HepG2 (cell line): ENCODE measurements at regions not wholly inside any gene's neighbourhood (a gene's known extent, or its start where the extent isn't known, plus 50 kb on each side); places are given as distances from the start of the nearest gene placed in this dataset.

ENCODE experiments used
- ATAC-seq: fragments of 200-7000 bp; cut with Tn5 transposase; 3 replicates; pipeline ENCODE4 v1.9.1; 2020; ENCODE audit warnings: mild to moderate bottlenecking, moderate library complexity
- BruUV-seq: library from RNA; stranded (reverse); fragments of 400-500 nt; replicated peaks from 2 replicates; lab custom pipeline; 2021; lab: Mats Ljungman, UMichigan
- CTCF ChIA-PET: fragments of 300-600 bp; formaldehyde crosslinking; extraction: SDS; loops from one replicate; lab custom pipeline; 2021; ENCODE audit warnings: low total read pairs, inconsistent platforms, low intra/inter-chr PET ratio; lab: Yijun Ruan, JAX
- POLR2A ChIA-PET: fragments of 350-600 bp; sonication (Branson Sonifier 250); formaldehyde crosslinking; loops from one replicate; lab custom pipeline; 2020; ENCODE audit warnings: antibody characterized with exemption, inconsistent platforms; lab: Yijun Ruan, JAX
- DNase-seq: peaks from one replicate; pipeline ENCODE4 v3.0.0-alpha.2; 2015; ENCODE audit warnings: low spot score
- FAIRE-seq: peaks from 3 replicates; lab custom pipeline; 2011; peaks lifted over from hg19 to GRCh38; lab: Jason Lieb, UNC
- H2AFZ ChIP-seq: one replicate; pipeline ENCODE4 v1.6.1; 2011; ENCODE audit warnings: low read length, inconsistent platforms
- H3K27ac ChIP-seq: fragments of 300-600 bp; 3 replicates; pipeline ENCODE4 v1.8.0; 2011; ENCODE audit warnings: mixed run types, mild to moderate bottlenecking, mixed read lengths, low read length, inconsistent platforms; ENCODE audit not compliant: insufficient read depth; ENCODE audit errors: extremely low read length
- H3K27me3 ChIP-seq, 2 experiments: fragments of 200-600 bp in 1 of 2; 2 replicates in 1 of 2; 3 replicates in 1 of 2; pipeline versions ENCODE4 v1.6.0 to v1.8.0; 2011; ENCODE audit warnings: low read length in 2 of 2, mild to moderate bottlenecking in 2 of 2, moderate library complexity in 2 of 2, inconsistent platforms in 1 of 2; ENCODE audit not compliant: insufficient read depth in 2 of 2, control insufficient read depth in 1 of 2
- H3K36me3 ChIP-seq, 2 experiments: fragments of 200-600 bp in 1 of 2; replicated peaks in 1 of 2; 2 replicates in 1 of 2; 3 replicates in 1 of 2; pipeline versions ENCODE4 v1.5.1 to v1.8.0; 2011; ENCODE audit warnings: low read length in 2 of 2, inconsistent platforms in 1 of 2; ENCODE audit not compliant: insufficient read depth in 2 of 2, control insufficient read depth in 1 of 2
- H3K4me1 ChIP-seq: 2 replicates; pipeline ENCODE4 v1.5.1; 2012; ENCODE audit warnings: low read length, inconsistent platforms; ENCODE audit not compliant: insufficient read depth
- H3K4me2 ChIP-seq: 2 replicates; pipeline ENCODE4 v1.6.0; 2011; ENCODE audit warnings: low read depth, low read length, inconsistent platforms
- H3K4me3 ChIP-seq, 3 experiments: fragments of 200-600 bp in 1 of 3; sonication (generic), shearing (Covaris generic) in 1 of 3; replicated peaks in 1 of 3; 2 replicates each; pipeline ENCODE4 v1.5.1; 2011 to 2016; ENCODE audit warnings: low read length in 3 of 3, inconsistent platforms in 2 of 3, low read depth in 2 of 3, mild to moderate bottlenecking in 2 of 3, control low read depth in 1 of 3, mixed read lengths in 1 of 3; ENCODE audit not compliant: insufficient read depth in 1 of 3
- H3K79me2 ChIP-seq: one replicate; pipeline ENCODE4 v1.6.1; 2011; ENCODE audit warnings: low read length, inconsistent platforms; ENCODE audit not compliant: insufficient read depth
- H3K9ac ChIP-seq: 2 replicates; pipeline ENCODE4 v1.6.0; 2011; ENCODE audit warnings: mild to moderate bottlenecking, low read depth, low read length, inconsistent platforms; ENCODE audit not compliant: insufficient read depth
- H3K9me3 ChIP-seq: 2 replicates; pipeline ENCODE4 v1.5.1; 2012; ENCODE audit warnings: mild to moderate bottlenecking, low read length
- H4K20me1 ChIP-seq: 2 replicates; pipeline ENCODE4 v1.6.0; 2011; ENCODE audit warnings: inconsistent platforms, mild to moderate bottlenecking, low read length, moderate library complexity; ENCODE audit not compliant: insufficient read depth
- HMG20B ChIP-seq: conservative IDR thresholded peaks from 2 replicates; pipeline ENCODE4 v1.6.1; 2016; ENCODE audit warnings: missing genetic modification reagents, missing compliant biosample characterization
- HNRNPK ChIP-seq: fragments of 200-400 bp; formaldehyde crosslinking; IDR thresholded peaks from 2 replicates; pipeline ENCODE4 v1.6.1; 2018; ENCODE audit warnings: low read length, low read depth, moderate library complexity, mild to moderate bottlenecking; ENCODE audit not compliant: poor library complexity, severe bottlenecking
- HOXA9 ChIP-seq: sonication (generic); formaldehyde crosslinking; IDR thresholded peaks from 2 replicates; pipeline ENCODE4 v1.8.1; 2022; ENCODE audit warnings: missing genetic modification reagents, mild to moderate bottlenecking, moderate library complexity, borderline replicate concordance
- PITX1 ChIP-seq: sonication (generic); formaldehyde crosslinking; IDR thresholded peaks from 2 replicates; pipeline ENCODE4 v1.5.1; 2020; ENCODE audit warnings: mild to moderate bottlenecking, missing genetic modification reagents
- RXRB ChIP-seq: IDR thresholded peaks from 2 replicates; pipeline ENCODE4 v1.6.1; 2016; ENCODE audit warnings: borderline replicate concordance, missing genetic modification reagents, missing compliant biosample characterization
- SMARCE1 ChIP-seq: fragments of 450-650 bp; IDR thresholded peaks from 2 replicates; pipeline ENCODE4 v1.6.1; 2017; ENCODE audit warnings: borderline replicate concordance
- SP140L ChIP-seq: sonication (generic); formaldehyde crosslinking; IDR thresholded peaks from 2 replicates; pipeline ENCODE4 v1.4.0; 2020; ENCODE audit warnings: missing genetic modification reagents, borderline replicate concordance
- SRSF9 ChIP-seq: fragments of 200-400 bp; formaldehyde crosslinking; IDR thresholded peaks from 2 replicates; pipeline ENCODE4 v1.6.1; 2018; ENCODE audit warnings: borderline replicate concordance, mild to moderate bottlenecking, low read depth, low read length; ENCODE audit not compliant: insufficient read depth, poor library complexity, severe bottlenecking
- USF2 ChIP-seq, 2 experiments: sonication (generic) in 1 of 2; formaldehyde crosslinking in 1 of 2; IDR thresholded peaks; 2 replicates each; pipeline versions ENCODE4 v1.5.1 to v1.6.1; 2011 to 2020; ENCODE audit warnings: borderline replicate concordance in 1 of 2, low read depth in 1 of 2, low read length in 1 of 2, mild to moderate bottlenecking in 1 of 2, missing genetic modification reagents in 1 of 2, moderate library complexity in 1 of 2
- YY1 ChIP-seq: IDR thresholded peaks from 2 replicates; pipeline ENCODE4 v1.6.1; 2011; ENCODE audit warnings: low read length, low read depth, moderate library complexity, mild to moderate bottlenecking; ENCODE audit not compliant: insufficient read depth, insufficient replicate concordance
- ZFP1 ChIP-seq: IDR thresholded peaks from 2 replicates; pipeline ENCODE4 v1.6.1; 2016
- ZNF274 ChIP-seq: sonication (generic); formaldehyde crosslinking; IDR thresholded peaks from 2 replicates; pipeline ENCODE4 v1.5.1; 2020; ENCODE audit warnings: mild to moderate bottlenecking, missing genetic modification reagents
- ZNF530 ChIP-seq: sonication (generic); formaldehyde crosslinking; IDR thresholded peaks from 2 replicates; pipeline ENCODE4 v1.5.0; 2020; ENCODE audit warnings: low read depth, mild to moderate bottlenecking, missing genetic modification reagents
- ZNF597 ChIP-seq: sonication (generic); formaldehyde crosslinking; IDR thresholded peaks from 2 replicates; pipeline ENCODE4 v1.5.0; 2020; ENCODE audit warnings: missing genetic modification reagents
- ZNF644 ChIP-seq: IDR thresholded peaks from 2 replicates; pipeline ENCODE4 v1.6.1; 2016; ENCODE audit warnings: low read depth
- ZNF850 ChIP-seq: sonication (generic); formaldehyde crosslinking; conservative IDR thresholded peaks from 2 replicates; pipeline ENCODE4 v1.9.0; 2021; ENCODE audit warnings: mild to moderate bottlenecking, missing genetic modification reagents
- WGBS: methylation state at CpG from one replicate; pipeline ENCODE4 v1.1.6; 2017; ENCODE audit warnings: low lambda C conversion rate; 5-methylcytosine and 5-hydroxymethylcytosine counted together
- in situ Hi-C: cut with HindIII; loops from 2 replicates; pipeline ENCODE4 v1.10.0; 2017; ENCODE audit warnings: low pct_unique_long_range_greater_than_20kb; ENCODE audit not compliant: extremely low pct_ligation_motif_present
- intact Hi-C: fragments of 100-400 bp; cut with micrococcal nuclease; formaldehyde crosslinking; loops from one replicate; pipeline ENCODE4 v1.10.0; 2022; ENCODE audit not compliant: unreplicated experiment
- TF ChIP-seq, protein P1 (sequence below): sonication (generic); formaldehyde crosslinking; IDR thresholded peaks from 2 replicates; pipeline ENCODE4 v1.5.1; 2020; ENCODE audit warnings: missing genetic modification reagents, mild to moderate bottlenecking, borderline replicate concordance

- no peak for TF ChIP-seq HNRNPK
- TF ChIP-seq SP140L = no peak
- no peak for TF ChIP-seq ZNF644 (CRISPR knock-in tag)
- TF ChIP-seq ZNF850 (CRISPR knock-in tag) = no peak
- no peak for TF ChIP-seq ZNF530 (CRISPR knock-in tag)
- TF ChIP-seq USF2 (IDR thresholded peaks at IDR 0.05; ENCODE audit: low read depth, low read length) = no peak
- TF ChIP-seq USF2 (CRISPR knock-in tag; IDR thresholded peaks at IDR 0.05; ENCODE audit: borderline replicate concordance) = no peak
- TF ChIP-seq ZFP1 (CRISPR knock-in tag) = no peak
- TF ChIP-seq PITX1 (CRISPR knock-in tag) = no peak
- TF ChIP-seq, protein P1, sequence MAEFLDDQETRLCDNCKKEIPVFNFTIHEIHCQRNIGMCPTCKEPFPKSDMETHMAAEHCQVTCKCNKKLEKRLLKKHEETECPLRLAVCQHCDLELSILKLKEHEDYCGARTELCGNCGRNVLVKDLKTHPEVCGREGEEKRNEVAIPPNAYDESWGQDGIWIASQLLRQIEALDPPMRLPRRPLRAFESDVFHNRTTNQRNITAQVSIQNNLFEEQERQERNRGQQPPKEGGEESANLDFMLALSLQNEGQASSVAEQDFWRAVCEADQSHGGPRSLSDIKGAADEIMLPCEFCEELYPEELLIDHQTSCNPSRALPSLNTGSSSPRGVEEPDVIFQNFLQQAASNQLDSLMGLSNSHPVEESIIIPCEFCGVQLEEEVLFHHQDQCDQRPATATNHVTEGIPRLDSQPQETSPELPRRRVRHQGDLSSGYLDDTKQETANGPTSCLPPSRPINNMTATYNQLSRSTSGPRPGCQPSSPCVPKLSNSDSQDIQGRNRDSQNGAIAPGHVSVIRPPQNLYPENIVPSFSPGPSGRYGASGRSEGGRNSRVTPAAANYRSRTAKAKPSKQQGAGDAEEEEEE (CRISPR knock-in tag) = no peak
- TF ChIP-seq HMG20B (CRISPR knock-in tag) = no peak
- TF ChIP-seq RXRB (CRISPR knock-in tag) = no peak
- TF ChIP-seq YY1 = no peak
- TF ChIP-seq ZNF597 = no peak
- no peak for TF ChIP-seq HOXA9 (CRISPR knock-in tag)
- no peak for TF ChIP-seq SMARCE1
- TF ChIP-seq ZNF274 (CRISPR knock-in tag) = no peak
- TF ChIP-seq SRSF9 = no peak
- peaks cover 6 to 45% of the 10 kb centered on the region in 2 experiments for H3K27me3 ChIP-seq
- CTCF ChIA-PET = no interaction called here
- DNase-seq = no peak
- in situ Hi-C loops = no loop called here
- H3K9ac ChIP-seq = no peak overlapping the region
- peaks cover 13% of the 10 kb centered on the region for H3K4me1 ChIP-seq
- no TSS peak for BruUV-seq
- H3K36me3 ChIP-seq = no peaks in the 10 kb centered on the region
- POLR2A ChIA-PET = no interaction called here
- H3K27ac ChIP-seq = no peak overlapping the region
- H2AFZ ChIP-seq = no peak overlapping the region
- intact Hi-C loops = no loop called here
- H3K9me3 ChIP-seq = no peaks in the 10 kb centered on the region
- H3K4me2 ChIP-seq = no peak overlapping the region
- H3K79me2 ChIP-seq = no peaks in the 10 kb centered on the region
- no peak for FAIRE-seq
- WGBS = 33% methylated on average over 3 of the region's 4 CpGs
- no peak overlapping the region for H3K4me3 ChIP-seq
- no peak for ATAC-seq
- H4K20me1 ChIP-seq = no peaks in the 10 kb centered on the region
Observed at GRCh38 chr10:78867555-78867939, 201.2 kb upstream of the ZMIZ1 start.
